ENCODE measurements at regions not wholly inside any gene's neighbourhood (a gene's known extent, or its start where the extent isn't known, plus 50 kb on each side); places are given as distances from the start of the nearest gene placed in this dataset.

- TF ChIP-seq CTCF (IDR thresholded peaks at IDR 0.05): no peak
- no peak for TF ChIP-seq POLR2A (IDR thresholded peaks at IDR 0.05)
These were observed 119.8 kb upstream of the SGCG start for GRCh38 chr13:23060959-23061358.

All from gastroesophageal sphincter (tissue), 3 donors.